Ascending aorta (tissue), 2 donors: ENCODE measurements at regions not wholly inside any gene's neighbourhood (a gene's known extent, or its start where the extent isn't known, plus 50 kb on each side); places are given as distances from the start of the nearest gene placed in this dataset.

Source experiments
- DNase-seq, 2 donors: peaks; one replicate each; pipeline ENCODE4 v3.0.0-alpha.2; 2019; ENCODE audit warnings: low spot score in 2 of 2
- H3K27ac ChIP-seq, 2 donors: fragments of 200-600 bp; sonication (generic); one replicate each; pipeline ENCODE4 v1.5.1; 2016 to 2017; ENCODE audit warnings: mild to moderate bottlenecking in 1 of 2
- H3K27me3 ChIP-seq: fragments of 200-600 bp; sonication (generic); one replicate; pipeline ENCODE4 v1.5.1; 2017
- H3K36me3 ChIP-seq, 2 donors: fragments of 200-600 bp; sonication (generic); one replicate each; pipeline ENCODE4 v1.5.1; 2016
- H3K4me1 ChIP-seq, 2 donors: fragments of 200-600 bp; sonication (generic); one replicate each; pipeline ENCODE4 v1.5.1; 2016 to 2017; ENCODE audit warnings: mild to moderate bottlenecking in 1 of 2
- H3K4me3 ChIP-seq, 2 donors: fragments of 200-600 bp; sonication (generic); one replicate each; pipeline ENCODE4 v1.5.1; 2016 to 2017; ENCODE audit warnings: mild to moderate bottlenecking in 1 of 2
- H3K9me3 ChIP-seq, 2 donors: fragments of 200-600 bp; sonication (generic); one replicate each; pipeline ENCODE4 v1.5.1; 2016
- intact Hi-C: fragments of 100-400 bp; cut with DNase I; formaldehyde crosslinking; loops from one replicate; pipeline ENCODE4 v1.15.1; 2023
- TF ChIP-seq, protein P1 (sequence below), 3 experiments: fragments of 200-600 bp in 2 of 3; fragments of 450-650 bp in 1 of 3; sonication (generic) in 2 of 3; IDR thresholded peaks; one replicate each; pipeline ENCODE4 v1.5.1; 2016 to 2019; ENCODE audit warnings: antibody characterized with exemption in 3 of 3, mild to moderate bottlenecking in 1 of 3, moderate library complexity in 1 of 3

DNA sequence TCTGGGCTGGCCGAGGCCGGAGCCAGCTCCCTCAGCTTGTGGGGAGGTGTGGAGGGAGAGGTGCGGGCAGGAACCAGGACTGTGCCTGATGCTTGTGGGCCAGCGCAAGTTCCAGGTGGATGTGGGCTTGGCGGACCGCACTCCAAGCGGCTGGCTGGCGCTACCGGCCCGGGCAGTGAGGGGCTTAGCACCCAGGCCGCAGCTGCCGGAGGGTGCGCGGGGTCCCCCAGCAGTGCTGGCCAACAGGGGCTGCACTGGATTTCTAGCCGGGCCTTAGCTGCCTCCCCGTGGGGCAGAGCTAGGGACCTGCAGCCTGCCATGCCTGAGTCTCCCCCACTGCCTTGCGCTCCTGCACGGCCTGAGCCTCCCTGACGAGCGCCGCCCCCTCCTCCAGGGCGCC is 242.8 kb downstream of the CCSER2 start:
- Histone ChIP-seq H3K27ac (no peak overlapping the region), H3K4me3 (no peak overlapping the region), H3K4me1 (no peaks in the 10 kb centered on the region), H3K27me3 (no peaks in the 10 kb centered on the region), H3K36me3 (no peaks in the 10 kb centered on the region), H3K9me3 (no peaks in the 10 kb centered on the region)
- no peak for DNase-seq
- intact Hi-C loops, result no loop called here
- TF ChIP-seq, protein P1, sequence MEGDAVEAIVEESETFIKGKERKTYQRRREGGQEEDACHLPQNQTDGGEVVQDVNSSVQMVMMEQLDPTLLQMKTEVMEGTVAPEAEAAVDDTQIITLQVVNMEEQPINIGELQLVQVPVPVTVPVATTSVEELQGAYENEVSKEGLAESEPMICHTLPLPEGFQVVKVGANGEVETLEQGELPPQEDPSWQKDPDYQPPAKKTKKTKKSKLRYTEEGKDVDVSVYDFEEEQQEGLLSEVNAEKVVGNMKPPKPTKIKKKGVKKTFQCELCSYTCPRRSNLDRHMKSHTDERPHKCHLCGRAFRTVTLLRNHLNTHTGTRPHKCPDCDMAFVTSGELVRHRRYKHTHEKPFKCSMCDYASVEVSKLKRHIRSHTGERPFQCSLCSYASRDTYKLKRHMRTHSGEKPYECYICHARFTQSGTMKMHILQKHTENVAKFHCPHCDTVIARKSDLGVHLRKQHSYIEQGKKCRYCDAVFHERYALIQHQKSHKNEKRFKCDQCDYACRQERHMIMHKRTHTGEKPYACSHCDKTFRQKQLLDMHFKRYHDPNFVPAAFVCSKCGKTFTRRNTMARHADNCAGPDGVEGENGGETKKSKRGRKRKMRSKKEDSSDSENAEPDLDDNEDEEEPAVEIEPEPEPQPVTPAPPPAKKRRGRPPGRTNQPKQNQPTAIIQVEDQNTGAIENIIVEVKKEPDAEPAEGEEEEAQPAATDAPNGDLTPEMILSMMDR (IDR thresholded peaks at IDR 0.05), result no peak

DNA sequence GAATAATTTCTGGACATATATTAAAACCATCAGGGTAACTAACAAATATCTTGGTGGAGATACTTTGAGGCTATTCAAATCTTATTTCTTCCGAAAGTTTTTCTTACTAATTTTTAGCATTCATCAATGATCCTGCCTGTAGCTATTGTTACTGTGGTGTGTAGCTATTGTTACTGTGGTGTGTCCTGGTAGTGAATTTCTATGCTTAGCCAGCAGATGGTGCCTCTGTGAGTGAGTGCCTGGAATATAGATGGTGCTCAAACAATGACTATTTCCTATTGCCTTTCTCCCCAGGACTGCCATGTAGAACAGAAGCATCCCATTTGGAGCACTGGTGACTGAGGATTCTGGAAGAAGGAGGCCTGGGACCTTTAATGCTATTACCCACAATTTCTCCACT is 245.7 kb downstream of the CCSER2 start:
- H3K4me3 ChIP-seq, result no peak overlapping the region
- no peaks in the 10 kb centered on the region for H3K9me3 ChIP-seq
- H3K27me3 ChIP-seq, result no peaks in the 10 kb centered on the region
- no peaks in the 10 kb centered on the region for H3K4me1 ChIP-seq
- no peaks in the 10 kb centered on the region for H3K36me3 ChIP-seq
- H3K27ac ChIP-seq, result no peak overlapping the region
- TF ChIP-seq, protein P1 (IDR thresholded peaks at IDR 0.05), result no peak
- intact Hi-C loops, result no loop called here
- no peak for DNase-seq

DNA sequence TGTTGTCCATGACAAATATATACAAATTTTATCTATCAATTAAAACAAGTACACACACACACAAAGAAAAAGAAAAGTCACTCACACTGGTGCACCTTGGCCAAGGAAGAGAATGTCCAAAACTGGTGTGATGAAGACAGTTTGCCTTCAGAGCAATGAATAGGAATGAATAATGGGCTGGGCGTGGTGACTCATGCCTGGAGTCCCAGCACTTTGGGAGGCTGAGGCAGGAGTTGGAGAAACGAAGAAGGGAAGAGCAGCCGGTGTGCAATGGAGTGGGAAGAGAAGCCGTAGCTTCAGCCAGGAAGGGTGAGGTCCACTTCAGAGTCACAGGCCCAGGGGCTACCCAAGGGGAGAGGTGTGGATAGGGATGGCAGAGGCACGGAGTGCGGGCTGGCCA is 253.6 kb downstream of the CCSER2 start:
- Histone ChIP-seq H3K36me3 (no peaks in the 10 kb centered on the region), H3K4me3 (no peak overlapping the region), H3K4me1 (no peaks in the 10 kb centered on the region), H3K27me3 (no peaks in the 10 kb centered on the region), H3K9me3 (no peaks in the 10 kb centered on the region), H3K27ac (no peak overlapping the region)
- intact Hi-C loops, result no loop called here
- no peak for DNase-seq
- TF ChIP-seq, protein P1 (IDR thresholded peaks at IDR 0.05), result no peak

DNA sequence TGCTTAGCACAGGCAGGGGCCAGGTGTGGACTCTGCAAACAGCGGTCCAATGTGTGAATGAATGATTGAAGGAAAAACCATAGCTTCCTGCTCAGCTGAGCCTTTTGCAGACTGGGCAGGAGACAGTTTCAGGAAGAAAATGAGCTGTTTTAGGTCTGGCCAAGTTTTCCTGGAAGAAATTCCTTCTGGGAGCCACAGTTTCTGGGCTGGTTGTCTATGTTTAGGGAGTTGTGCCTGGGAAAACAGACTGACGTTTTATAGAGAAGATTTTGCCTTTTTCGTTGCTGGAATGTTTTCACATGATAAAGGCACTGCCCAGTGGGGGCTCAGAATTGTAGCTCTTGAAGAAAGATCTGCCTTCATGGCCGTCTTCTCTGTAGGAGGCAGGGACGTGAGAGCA is 255.1 kb downstream of the CCSER2 start:
- Histone ChIP-seq H3K4me1 (no peaks in the 10 kb centered on the region), H3K27ac (no peak overlapping the region), H3K36me3 (no peaks in the 10 kb centered on the region), H3K9me3 (no peaks in the 10 kb centered on the region), H3K4me3 (no peak overlapping the region), H3K27me3 (no peaks in the 10 kb centered on the region)
- no peak for DNase-seq
- TF ChIP-seq, protein P1 (IDR thresholded peaks at IDR 0.05), result no peak
- intact Hi-C loops, result no loop called here

DNA sequence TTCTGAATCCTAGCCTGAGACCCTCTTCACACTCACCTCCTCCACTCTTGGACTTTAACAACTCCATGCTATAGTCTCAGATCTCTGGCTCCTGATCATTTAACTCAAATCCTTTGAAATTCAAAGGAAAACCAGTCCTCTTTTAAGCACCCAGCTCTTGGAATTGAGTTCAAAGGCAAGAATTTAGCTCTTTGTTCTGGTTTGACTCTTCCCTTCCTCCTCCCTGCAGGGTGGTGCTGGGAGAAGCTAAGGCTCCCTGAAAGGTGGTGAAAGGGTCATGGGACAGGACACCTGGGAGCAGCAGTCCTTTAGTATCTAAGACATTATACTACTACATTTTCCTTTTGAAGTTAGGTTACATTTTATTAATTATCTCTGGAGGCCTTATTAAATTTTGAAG is 259.4 kb downstream of the CCSER2 start:
- no peaks in the 10 kb centered on the region for H3K36me3 ChIP-seq
- TF ChIP-seq, protein P1 (IDR thresholded peaks at IDR 0.05), result no peak
- H3K9me3 ChIP-seq, result no peaks in the 10 kb centered on the region
- no peak for DNase-seq
- H3K27me3 ChIP-seq, result no peaks in the 10 kb centered on the region
- H3K4me3 ChIP-seq, result no peak overlapping the region
- intact Hi-C loops, result no loop called here
- no peaks in the 10 kb centered on the region for H3K4me1 ChIP-seq
- H3K27ac ChIP-seq, result no peak overlapping the region

DNA sequence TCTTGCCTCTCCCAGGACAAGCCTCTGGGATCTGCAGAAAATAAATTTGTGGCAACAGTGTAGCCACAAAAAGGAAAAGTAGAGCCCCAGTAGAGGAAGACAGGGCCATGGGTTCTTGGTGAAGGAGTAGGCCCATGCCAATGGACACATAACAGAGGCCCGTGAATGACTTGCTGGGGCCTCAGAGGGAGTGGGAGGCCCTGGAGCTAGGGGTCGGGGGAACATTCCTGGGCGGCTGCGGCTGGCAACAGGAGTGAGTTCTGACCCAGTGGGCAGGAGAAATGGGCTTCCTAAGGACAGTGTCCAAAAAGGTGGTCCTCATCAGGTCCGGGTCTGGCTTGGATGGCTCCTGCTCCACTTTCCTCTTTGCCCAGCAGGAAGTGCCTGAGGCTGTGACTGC is 260.0 kb downstream of the CCSER2 start:
- DNase-seq, result no peak
- H3K4me1 ChIP-seq, result no peaks in the 10 kb centered on the region
- no peaks in the 10 kb centered on the region for H3K36me3 ChIP-seq
- intact Hi-C loops, result no loop called here
- TF ChIP-seq, protein P1 (IDR thresholded peaks at IDR 0.05), result no peak
- H3K27me3 ChIP-seq, result no peaks in the 10 kb centered on the region
- H3K9me3 ChIP-seq, result no peaks in the 10 kb centered on the region
- no peak overlapping the region for H3K27ac ChIP-seq
- H3K4me3 ChIP-seq, result no peak overlapping the region
